SU-DHL-6 (cell line): ENCODE measurements at regions not wholly inside any gene's neighbourhood (a gene's known extent, or its start where the extent isn't known, plus 50 kb on each side); places are given as distances from the start of the nearest gene placed in this dataset.

Experiments used
- H2AFZ ChIP-seq: fragments of 200-600 bp; sonication (generic); 2 replicates; pipeline ENCODE4 v1.6.1; 2014; ENCODE audit warnings: low read depth, mild to moderate bottlenecking, moderate library complexity, mixed read lengths, antibody characterized with exemption, low read length; ENCODE audit not compliant: severe bottlenecking
- H3F3A ChIP-seq: fragments of 200-600 bp; shearing (Covaris generic); 2 replicates; pipeline ENCODE4 v1.6.0; 2016; ENCODE audit warnings: antibody characterized with exemption, mild to moderate bottlenecking; ENCODE audit not compliant: insufficient read depth
- H3K27ac ChIP-seq: fragments of 200-600 bp; sonication (generic); 2 replicates; pipeline ENCODE4 v1.5.1; 2016; ENCODE audit warnings: low read depth, mild to moderate bottlenecking, low read length, moderate library complexity, mixed read lengths
- H3K27me3 ChIP-seq: fragments of 200-600 bp; sonication (generic), shearing (Covaris generic); 2 replicates; pipeline ENCODE4 v1.6.0; 2014; ENCODE audit warnings: mild to moderate bottlenecking, low read length
- H3K36me3 ChIP-seq: fragments of 200-600 bp; sonication (generic); 2 replicates; pipeline ENCODE4 v1.6.1; 2014; ENCODE audit warnings: mild to moderate bottlenecking, low read length, mixed read lengths
- H3K4me2 ChIP-seq: fragments of 300-600, 200-600 bp; shearing (Covaris generic), sonication (generic); 2 replicates; pipeline ENCODE4 v1.6.0; 2014; ENCODE audit warnings: low read length, low read depth, mild to moderate bottlenecking; ENCODE audit not compliant: poor library complexity, severe bottlenecking
- H3K4me3 ChIP-seq: fragments of 200-600 bp; sonication (generic); 2 replicates; pipeline ENCODE4 v1.5.1; 2014; ENCODE audit warnings: antibody characterized with exemption, low read length, mild to moderate bottlenecking, mixed read lengths; ENCODE audit not compliant: insufficient read depth, poor library complexity, severe bottlenecking
- H3K79me2 ChIP-seq: fragments of 200-600 bp; sonication (generic); 2 replicates; pipeline ENCODE4 v1.6.1; 2014; ENCODE audit warnings: mild to moderate bottlenecking, low read length, moderate library complexity; ENCODE audit not compliant: insufficient read depth
- H3K9ac ChIP-seq: fragments of 200-600 bp; sonication (generic); 2 replicates; pipeline ENCODE4 v1.7.0; 2014; ENCODE audit warnings: mild to moderate bottlenecking, low read length
- H3K9me2 ChIP-seq: fragments of 200-600 bp; sonication (generic); replicated peaks from 2 replicates; pipeline ENCODE4 v1.6.1; 2014; ENCODE audit warnings: low read length; ENCODE audit not compliant: insufficient read depth
- H3K9me3 ChIP-seq: fragments of 200-600 bp; sonication (generic); 2 replicates; pipeline ENCODE4 v1.6.1; 2014; ENCODE audit warnings: low read length, mixed read lengths; ENCODE audit not compliant: insufficient read depth
- H4K20me1 ChIP-seq: fragments of 200-600 bp; sonication (generic); 2 replicates; pipeline ENCODE4 v1.6.1; 2014; ENCODE audit warnings: low read depth, mild to moderate bottlenecking, antibody characterized with exemption, low read length, moderate library complexity, mixed read lengths
- EZH2phosphoT487 ChIP-seq: fragments of 200-600 bp; sonication (generic), shearing (Covaris generic); conservative IDR thresholded peaks from 2 replicates; pipeline ENCODE4 v1.6.1; 2018; ENCODE audit warnings: mild to moderate bottlenecking, antibody characterized with exemption, low read length, moderate library complexity, mixed read lengths
- TF ChIP-seq, protein P1 (sequence below): fragments of 200-600 bp; sonication (generic); IDR thresholded peaks from one replicate; pipeline ENCODE4 v1.5.1; 2017; ENCODE audit warnings: antibody characterized with exemption, mild to moderate bottlenecking, low read length, moderate library complexity; ENCODE audit not compliant: insufficient read depth, poor library complexity, severe bottlenecking

DNA sequence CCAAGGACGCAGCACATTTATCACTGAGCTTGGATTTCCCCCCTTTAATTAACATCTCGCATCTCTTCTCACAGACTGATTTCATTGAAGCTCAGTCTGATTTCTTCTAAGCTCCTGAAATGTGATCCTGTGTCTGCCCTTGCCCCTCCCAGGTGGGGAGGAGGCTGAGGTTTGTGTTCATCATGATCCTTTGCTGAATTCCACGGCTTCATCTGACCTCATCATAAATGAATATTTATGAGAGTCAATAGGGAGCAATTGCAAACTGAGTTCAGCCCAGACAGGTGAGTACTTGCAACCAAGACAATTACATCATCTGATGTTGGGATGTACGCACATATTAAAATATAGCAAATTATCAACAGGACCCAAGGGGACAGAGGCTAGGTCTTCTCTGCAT is 72.4 kb downstream of the MAP1LC3B2 start:
- no peaks in the 10 kb centered on the region for H3K79me2 ChIP-seq
- no peaks in the 10 kb centered on the region for H3K27me3 ChIP-seq
- no peak overlapping the region for H3K4me2 ChIP-seq
- H3K9me2 ChIP-seq, result no peaks in the 10 kb centered on the region
- H3K9ac ChIP-seq, result no peak overlapping the region
- H3K9me3 ChIP-seq, result no peaks in the 10 kb centered on the region
- no peak overlapping the region for H2AFZ ChIP-seq
- no peaks in the 10 kb centered on the region for H3F3A ChIP-seq
- TF ChIP-seq EZH2phosphoT487, result no peak
- TF ChIP-seq, protein P1, sequence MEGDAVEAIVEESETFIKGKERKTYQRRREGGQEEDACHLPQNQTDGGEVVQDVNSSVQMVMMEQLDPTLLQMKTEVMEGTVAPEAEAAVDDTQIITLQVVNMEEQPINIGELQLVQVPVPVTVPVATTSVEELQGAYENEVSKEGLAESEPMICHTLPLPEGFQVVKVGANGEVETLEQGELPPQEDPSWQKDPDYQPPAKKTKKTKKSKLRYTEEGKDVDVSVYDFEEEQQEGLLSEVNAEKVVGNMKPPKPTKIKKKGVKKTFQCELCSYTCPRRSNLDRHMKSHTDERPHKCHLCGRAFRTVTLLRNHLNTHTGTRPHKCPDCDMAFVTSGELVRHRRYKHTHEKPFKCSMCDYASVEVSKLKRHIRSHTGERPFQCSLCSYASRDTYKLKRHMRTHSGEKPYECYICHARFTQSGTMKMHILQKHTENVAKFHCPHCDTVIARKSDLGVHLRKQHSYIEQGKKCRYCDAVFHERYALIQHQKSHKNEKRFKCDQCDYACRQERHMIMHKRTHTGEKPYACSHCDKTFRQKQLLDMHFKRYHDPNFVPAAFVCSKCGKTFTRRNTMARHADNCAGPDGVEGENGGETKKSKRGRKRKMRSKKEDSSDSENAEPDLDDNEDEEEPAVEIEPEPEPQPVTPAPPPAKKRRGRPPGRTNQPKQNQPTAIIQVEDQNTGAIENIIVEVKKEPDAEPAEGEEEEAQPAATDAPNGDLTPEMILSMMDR, result no peak
- H3K4me3 ChIP-seq, result no peak overlapping the region
- no peaks in the 10 kb centered on the region for H3K36me3 ChIP-seq
- H3K27ac ChIP-seq, result no peak overlapping the region
- H4K20me1 ChIP-seq, result no peaks in the 10 kb centered on the region

DNA sequence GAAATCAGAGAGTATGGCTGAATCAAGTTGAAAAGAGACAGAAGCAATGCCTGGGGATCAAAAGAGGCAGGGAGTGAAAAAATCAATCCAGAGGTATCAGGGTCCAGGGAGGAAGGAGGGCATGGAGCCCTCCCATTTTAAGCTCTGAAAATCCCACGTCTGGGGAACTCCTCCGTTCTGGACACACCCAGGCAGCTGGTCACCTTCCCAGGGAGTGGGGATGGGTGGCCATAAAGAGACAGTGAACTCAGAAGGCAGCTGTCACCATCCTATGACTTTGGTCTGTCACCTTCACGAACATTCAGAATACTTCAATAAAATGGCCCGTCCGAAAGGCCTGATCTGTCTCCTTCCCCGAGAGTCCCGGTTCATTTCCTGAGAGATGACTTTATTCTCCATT is 71.6 kb downstream of the MAP1LC3B2 start:
- H3K27ac ChIP-seq, result no peak overlapping the region
- no peaks in the 10 kb centered on the region for H3K9me3 ChIP-seq
- no peaks in the 10 kb centered on the region for H3K36me3 ChIP-seq
- no peak overlapping the region for H3K4me2 ChIP-seq
- H4K20me1 ChIP-seq, result no peaks in the 10 kb centered on the region
- H3K27me3 ChIP-seq, result no peaks in the 10 kb centered on the region
- no peak overlapping the region for H2AFZ ChIP-seq
- no peak overlapping the region for H3K9ac ChIP-seq
- H3K4me3 ChIP-seq, result no peak overlapping the region
- H3K9me2 ChIP-seq, result no peaks in the 10 kb centered on the region
- no peaks in the 10 kb centered on the region for H3K79me2 ChIP-seq
- no peaks in the 10 kb centered on the region for H3F3A ChIP-seq
- no peak for TF ChIP-seq EZH2phosphoT487
- TF ChIP-seq, protein P1, result no peak

DNA sequence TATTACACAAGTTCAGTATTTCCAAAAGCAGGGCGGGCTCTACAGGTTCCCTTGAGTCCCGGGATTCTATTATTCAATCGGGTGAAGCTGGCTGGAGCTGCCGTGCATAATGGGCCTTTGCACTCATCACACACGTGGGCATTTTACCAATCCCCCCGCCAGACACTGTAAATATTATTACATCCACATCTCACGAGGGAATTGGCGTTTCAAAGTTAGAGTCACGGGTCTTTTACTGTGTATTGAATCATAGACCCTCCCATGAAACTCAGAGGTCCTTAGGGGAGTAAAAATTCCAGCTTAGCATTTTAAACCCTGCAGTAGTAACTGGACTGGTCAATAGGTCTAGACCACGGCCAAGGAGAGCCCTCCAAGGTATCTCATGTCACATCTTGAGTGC is 70.3 kb downstream of the MAP1LC3B2 start:
- Histone ChIP-seq H3K79me2 (no peaks in the 10 kb centered on the region), H3F3A (no peaks in the 10 kb centered on the region), H2AFZ (no peak overlapping the region), H3K36me3 (no peaks in the 10 kb centered on the region), H3K4me2 (no peak overlapping the region), H3K4me3 (no peak overlapping the region), H3K27me3 (no peaks in the 10 kb centered on the region), H3K9me2 (no peaks in the 10 kb centered on the region), H4K20me1 (no peaks in the 10 kb centered on the region), H3K27ac (no peak overlapping the region), H3K9me3 (no peaks in the 10 kb centered on the region), H3K9ac (no peak overlapping the region)
- TF ChIP-seq EZH2phosphoT487, result no peak
- TF ChIP-seq, protein P1, result no peak
